A549 (cell line): ENCODE measurements at regions not wholly inside any gene's neighbourhood (a gene's known extent, or its start where the extent isn't known, plus 50 kb on each side); places are given as distances from the start of the nearest gene placed in this dataset.

Experiments
- ATAC-seq, 2 experiments: fragments of 200-7000 bp in 1 of 2; fragments of >200 bp in 1 of 2; cut with Nextera tagmentation in 1 of 2; cut with Tn5 transposase in 1 of 2; 3 replicates each; pipeline versions ENCODE4 v1.8.0 to v1.9.1; 2018 to 2020; ENCODE audit warnings: mild to moderate bottlenecking in 1 of 2, moderate library complexity in 1 of 2
- CTCF ChIA-PET: fragments of 300-600 bp; sonication (Branson Sonifier 250); formaldehyde crosslinking; extraction: SDS; loops from one replicate; lab custom pipeline; 2021; ENCODE audit warnings: antibody characterized with exemption, inconsistent platforms; lab: Yijun Ruan, JAX
- POLR2A ChIA-PET: fragments of 350-600 bp; formaldehyde crosslinking; extraction: SDS; loops from one replicate; lab custom pipeline; 2021; ENCODE audit warnings: antibody characterized with exemption, inconsistent platforms; lab: Yijun Ruan, JAX
- DNase-seq, 2 experiments: peaks; one replicate each; pipeline versions ENCODE4 v3.0.0 to v3.0.0-alpha.2; 2011 to 2016; ENCODE audit warnings: low read depth in 1 of 2, low spot score in 1 of 2
- FAIRE-seq: peaks from 2 replicates; lab custom pipeline; 2011; peaks lifted over from hg19 to GRCh38; lab: Jason Lieb, UNC
- H3K27ac ChIP-seq, 2 experiments: fragments of >200 bp; sonication (Bioruptor Twin); formaldehyde crosslinking; 3 replicates each; pipeline ENCODE4 v1.5.1; 2016 to 2017
- H3K4me1 ChIP-seq: fragments of >200 bp; sonication (Bioruptor Twin); formaldehyde crosslinking; 3 replicates; pipeline ENCODE4 v1.6.1; 2016
- H3K4me2 ChIP-seq: fragments of >200 bp; sonication (Bioruptor Twin); formaldehyde crosslinking; 3 replicates; pipeline ENCODE4 v1.6.1; 2016
- H3K4me3 ChIP-seq: fragments of >200 bp; sonication (Bioruptor Twin); formaldehyde crosslinking; 3 replicates; pipeline ENCODE4 v1.5.1; 2016
- H3K9me3 ChIP-seq: fragments of >200 bp; sonication (Bioruptor Twin); formaldehyde crosslinking; 3 replicates; pipeline ENCODE4 v1.6.1; 2016
- BCL3 ChIP-seq: fragments of >200 bp; sonication (Bioruptor Twin); formaldehyde crosslinking; IDR thresholded peaks from 3 replicates; pipeline ENCODE4 v1.6.1; 2016
- BHLHE40 ChIP-seq: IDR thresholded peaks from 2 replicates; pipeline ENCODE4 v1.6.1; 2012; ENCODE audit warnings: low read depth, low read length, inconsistent platforms
- CBX8 ChIP-seq: fragments of 200-600 bp; sonication (generic); IDR thresholded peaks from 2 replicates; pipeline ENCODE4 v1.6.1; 2016
- CEBPB ChIP-seq, 2 experiments: fragments of >200 bp in 1 of 2; sonication (Bioruptor Twin) in 1 of 2; formaldehyde crosslinking in 1 of 2; IDR thresholded peaks; 2 replicates each; pipeline ENCODE4 v1.6.1; 2012 to 2016
- CHD2 ChIP-seq: fragments of 150-350 bp; IDR thresholded peaks from 2 replicates; pipeline ENCODE4 v1.6.1; 2014; ENCODE audit warnings: low read length; ENCODE audit not compliant: partially characterized antibody
- CTCF ChIP-seq: fragments of >200 bp; sonication (Bioruptor Twin); formaldehyde crosslinking; IDR thresholded peaks from 3 replicates; pipeline ENCODE4 v1.5.1; 2016
- EP300 ChIP-seq, 2 experiments: fragments of >200 bp; sonication (Bioruptor Twin); formaldehyde crosslinking; IDR thresholded peaks; 2 replicates in 1 of 2; 3 replicates in 1 of 2; pipeline ENCODE4 v1.6.1; 2016 to 2017
- ESRRA ChIP-seq: fragments of 150-350 bp; IDR thresholded peaks from 2 replicates; pipeline ENCODE4 v1.6.1; 2014; ENCODE audit warnings: mild to moderate bottlenecking, low read length, borderline replicate concordance
- FOSB ChIP-seq: fragments of 250-450 bp; sonication (Bioruptor Pico); IDR thresholded peaks from 2 replicates; pipeline ENCODE4 v1.5.0; 2020; ENCODE audit warnings: mild to moderate bottlenecking, moderate library complexity
- FOXS1 ChIP-seq: fragments of 250-450 bp; sonication (Bioruptor Pico); IDR thresholded peaks from 2 replicates; pipeline ENCODE4 v1.5.0; 2020; ENCODE audit warnings: mild to moderate bottlenecking, moderate library complexity
- HDAC2 ChIP-seq: fragments of 200-600 bp; sonication (generic); IDR thresholded peaks from 2 replicates; pipeline ENCODE4 v1.6.1; 2016
- HEYL ChIP-seq: fragments of 250-450 bp; sonication (Bioruptor Pico); IDR thresholded peaks from 2 replicates; pipeline ENCODE4 v1.8.0; 2021; ENCODE audit warnings: mild to moderate bottlenecking, moderate library complexity
- HOXB13 ChIP-seq: fragments of 250-450 bp; sonication (Bioruptor Pico); IDR thresholded peaks from 2 replicates; pipeline ENCODE4 v1.5.0; 2020; ENCODE audit warnings: low read depth, mild to moderate bottlenecking, moderate library complexity
- HOXB5 ChIP-seq: fragments of 250-450 bp; sonication (Bioruptor Pico); IDR thresholded peaks from 2 replicates; pipeline ENCODE4 v1.5.0; 2020; ENCODE audit warnings: mild to moderate bottlenecking, moderate library complexity
- MAFK ChIP-seq: fragments of 450-650 bp; IDR thresholded peaks from 2 replicates; pipeline ENCODE4 v1.6.1; 2014; ENCODE audit not compliant: partially characterized antibody
- MAZ ChIP-seq: fragments of 150-350 bp; IDR thresholded peaks from 2 replicates; pipeline ENCODE4 v1.6.1; 2014; ENCODE audit warnings: antibody characterized with exemption, low read depth, low read length, borderline replicate concordance
- MYC ChIP-seq: IDR thresholded peaks from 2 replicates; pipeline ENCODE4 v1.6.1; 2012; ENCODE audit warnings: mild to moderate bottlenecking, inconsistent platforms, low read length, improper control_type of control experiment, borderline replicate concordance
- NPAS2 ChIP-seq: fragments of 250-450 bp; sonication (Bioruptor Pico); IDR thresholded peaks from 2 replicates; pipeline ENCODE4 v1.8.0; 2022; ENCODE audit warnings: mild to moderate bottlenecking, moderate library complexity, borderline replicate concordance
- NR3C1 ChIP-seq: fragments of >200 bp; sonication (Bioruptor Twin); formaldehyde crosslinking; IDR thresholded peaks from 3 replicates; pipeline ENCODE4 v1.6.1; 2017
- PBX3 ChIP-seq: IDR thresholded peaks from 2 replicates; pipeline ENCODE4 v1.6.1; 2012
- POLR2A ChIP-seq: IDR thresholded peaks from 2 replicates; pipeline ENCODE4 v1.6.1; 2012; ENCODE audit warnings: mild to moderate bottlenecking, low read length
- POLR2AphosphoS2 ChIP-seq: conservative IDR thresholded peaks from 2 replicates; pipeline ENCODE4 v1.6.1; 2012; ENCODE audit warnings: low read length, improper control_type of control experiment, inconsistent platforms
- RAD21 ChIP-seq, 2 experiments: fragments of >200 bp in 1 of 2; sonication (Bioruptor Twin) in 1 of 2; formaldehyde crosslinking in 1 of 2; IDR thresholded peaks in 1 of 2; conservative IDR thresholded peaks in 1 of 2; 2 replicates in 1 of 2; 3 replicates in 1 of 2; pipeline ENCODE4 v1.6.1; 2012 to 2018; ENCODE audit warnings: inconsistent platforms in 1 of 2
- RFX5 ChIP-seq: fragments of 450-650 bp; IDR thresholded peaks from 2 replicates; pipeline ENCODE4 v1.7.1; 2014; ENCODE audit warnings: antibody characterized with exemption, mild to moderate bottlenecking, moderate library complexity
- SMC3 ChIP-seq: fragments of >200 bp; sonication (Bioruptor Twin); formaldehyde crosslinking; IDR thresholded peaks from 3 replicates; pipeline ENCODE4 v1.6.1; 2018; ENCODE audit warnings: inconsistent platforms
- ZFP36 ChIP-seq: fragments of 450-650 bp; IDR thresholded peaks from 2 replicates; pipeline ENCODE4 v1.6.1; 2014; ENCODE audit warnings: borderline replicate concordance; ENCODE audit not compliant: partially characterized antibody
- ZSCAN20 ChIP-seq: fragments of 250-450 bp; sonication (Bioruptor Pico); IDR thresholded peaks from 2 replicates; pipeline ENCODE4 v1.8.0; 2022; ENCODE audit warnings: mild to moderate bottlenecking, moderate library complexity
- WGBS: methylation state at CpG from one replicate; pipeline ENCODE4 v1.1.6; 2017; ENCODE audit errors: missing lambda C conversion rate; 5-methylcytosine and 5-hydroxymethylcytosine counted together
- TF ChIP-seq, protein P1 (sequence below): fragments of >200 bp; sonication (Bioruptor Twin); formaldehyde crosslinking; IDR thresholded peaks from 2 replicates; pipeline ENCODE4 v1.6.1; 2016

- POLR2A ChIA-PET = no interaction called here
- H3K4me1 ChIP-seq = no peaks in the 10 kb centered on the region
- no peak for DNase-seq
- no peak overlapping the region for H3K27ac ChIP-seq
- TF ChIP-seq, protein P1, sequence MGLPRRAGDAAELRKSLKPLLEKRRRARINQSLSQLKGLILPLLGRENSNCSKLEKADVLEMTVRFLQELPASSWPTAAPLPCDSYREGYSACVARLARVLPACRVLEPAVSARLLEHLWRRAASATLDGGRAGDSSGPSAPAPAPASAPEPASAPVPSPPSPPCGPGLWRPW = no peak
- H3K4me2 ChIP-seq = no peak overlapping the region
- no peak overlapping the region for H3K4me3 ChIP-seq
- CTCF ChIA-PET = no interaction called here
- no peaks in the 10 kb centered on the region for H3K9me3 ChIP-seq
- 81% methylated on average over 1 of the region's 1 CpG for WGBS
- ATAC-seq = no peak
- FAIRE-seq = no peak
Observed at GRCh38 chr22:27631641-27632040, 169.9 kb downstream of the MN1 start.

DNA sequence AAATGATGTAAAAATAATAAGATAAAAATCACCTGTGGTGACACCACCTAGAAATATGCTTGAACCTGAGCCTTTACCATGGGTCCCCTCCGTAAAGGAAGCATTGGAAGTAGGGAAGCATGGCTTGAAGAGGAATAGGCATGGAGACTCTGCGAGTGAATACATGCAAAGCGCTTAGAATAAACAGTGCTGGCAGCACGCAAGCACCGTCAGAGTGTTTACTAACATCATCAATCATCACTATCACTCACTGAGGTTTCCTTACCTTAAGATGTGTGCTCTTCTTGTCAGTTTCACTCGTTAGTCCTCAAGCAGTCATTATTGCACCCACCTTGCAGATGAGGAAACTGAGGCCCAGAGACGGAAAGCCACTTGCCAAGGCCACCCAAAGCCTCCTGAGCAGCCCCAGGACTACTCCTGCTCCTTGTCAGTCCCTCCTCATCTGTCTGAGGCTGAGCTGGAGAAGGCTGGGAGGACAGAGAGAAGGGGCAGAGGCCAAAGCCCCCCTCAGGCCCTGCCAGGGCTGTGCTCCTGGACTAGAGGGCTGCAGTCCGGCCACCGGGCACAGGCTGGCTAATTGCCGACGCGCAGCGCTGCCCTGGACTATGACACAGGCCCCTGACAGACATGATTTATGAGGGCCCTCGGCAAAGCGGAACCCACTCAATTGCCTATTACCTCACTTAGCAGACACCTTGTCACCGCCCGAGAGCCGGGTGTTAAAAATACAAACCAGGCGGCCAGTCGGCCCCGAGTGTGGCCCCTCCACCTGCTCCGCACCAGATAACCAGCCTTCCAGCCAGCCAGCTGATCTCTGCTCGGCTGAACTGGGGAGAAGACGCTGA, 168.9 kb downstream of the MN1 start:
- Histone ChIP-seq H3K27ac (no peak overlapping the region), H3K4me1 (no peaks in the 10 kb centered on the region), H3K4me3 (no peak overlapping the region), H3K4me2 (no peak overlapping the region), H3K9me3 (no peaks in the 10 kb centered on the region)
- TF ChIP-seq NR3C1 = no peak
- no peak for TF ChIP-seq ESRRA
- no peak for TF ChIP-seq SMC3
- no peak for TF ChIP-seq CEBPB (IDR thresholded peaks at IDR 0.05)
- no peak for TF ChIP-seq POLR2A
- no peak for TF ChIP-seq PBX3
- TF ChIP-seq ZSCAN20 (CRISPR knock-in tag) = no peak
- TF ChIP-seq CHD2 = no peak
- no peak for TF ChIP-seq EP300 (IDR thresholded peaks at IDR 0.05)
- no peak for TF ChIP-seq MAZ
- TF ChIP-seq POLR2AphosphoS2 = no peak
- no peak for TF ChIP-seq MAFK
- TF ChIP-seq MYC = no peak
- TF ChIP-seq RAD21 (conservative IDR thresholded peaks at IDR 0.05 in 1 of 2, IDR thresholded peaks at IDR 0.05 in 1 of 2) = no peak
- no peak for TF ChIP-seq HOXB5 (CRISPR knock-in tag)
- no peak for ATAC-seq
- no peak for FAIRE-seq
- ChIA-PET CTCF (no interaction called here), POLR2A (no interaction called here)
- no peak for DNase-seq
- WGBS = 72% methylated on average over 19 of the region's 24 CpGs

DNA sequence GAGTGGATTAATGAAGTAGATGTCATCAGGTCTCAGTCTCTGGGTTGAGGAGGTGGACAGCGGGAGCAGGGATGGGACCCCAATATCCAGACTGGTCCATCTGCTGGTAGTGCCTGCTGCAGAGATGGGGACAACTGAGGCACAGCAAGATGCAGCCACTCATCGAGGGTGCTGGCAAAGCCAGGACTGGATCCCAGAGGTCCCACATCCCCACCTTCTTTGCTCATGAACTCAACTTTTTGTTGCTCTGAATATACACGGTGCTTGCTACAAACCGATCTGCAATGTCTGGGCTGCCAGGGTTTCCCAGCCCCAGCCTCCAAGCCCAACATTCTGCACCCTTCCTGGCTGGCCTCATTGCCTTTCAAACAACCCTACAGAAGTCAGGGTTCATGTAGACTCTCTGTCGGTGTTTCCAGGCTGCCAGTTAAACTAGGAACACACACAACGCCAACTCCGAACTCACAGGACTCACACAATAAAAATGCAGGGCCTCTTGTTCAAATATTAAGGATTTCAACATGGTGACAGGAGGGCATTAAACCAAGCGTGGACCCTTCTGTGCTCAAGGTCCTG, 168.2 kb downstream of the MN1 start:
- WGBS = 71% methylated on average over 8 of the region's 8 CpGs
- H3K4me1 ChIP-seq = no peaks in the 10 kb centered on the region
- no peak overlapping the region for H3K4me3 ChIP-seq
- TF ChIP-seq NPAS2 (CRISPR knock-in tag) = no peak
- no peak for TF ChIP-seq MAZ
- TF ChIP-seq HOXB13 (CRISPR knock-in tag) = no peak
- no peak for TF ChIP-seq PBX3
- no peak for TF ChIP-seq CTCF
- TF ChIP-seq BCL3 = no peak
- TF ChIP-seq BHLHE40 = no peak
- no peak for TF ChIP-seq FOXS1 (CRISPR knock-in tag)
- no peak for TF ChIP-seq FOSB (CRISPR knock-in tag)
- no peak for TF ChIP-seq HEYL (CRISPR knock-in tag)
- no peak for TF ChIP-seq ZFP36
- TF ChIP-seq RAD21 (conservative IDR thresholded peaks at IDR 0.05 in 1 of 2, IDR thresholded peaks at IDR 0.05 in 1 of 2) = no peak
- TF ChIP-seq CBX8 = no peak
- TF ChIP-seq RFX5 = no peak
- no peak for TF ChIP-seq HDAC2
- TF ChIP-seq, protein P1 = no peak
- TF ChIP-seq, all 56 proteins: peak for 0
- DNase-seq = no peak
- Histone ChIP-seq H3K27ac (no peak overlapping the region), H3K4me2 (no peak overlapping the region), H3K9me3 (no peaks in the 10 kb centered on the region)
- ChIA-PET CTCF (interaction anchor here (1.2 kb wide), 1 partner anchor 14 kb away, joined by 4 read pairs; no protein-coding TSS in a partner anchor), POLR2A (no interaction called here)
- FAIRE-seq = no peak
- no peak for ATAC-seq
